Retinal pigment epithelial cell (primary cell): ENCODE measurements at regions not wholly inside any gene's neighbourhood (a gene's known extent, or its start where the extent isn't known, plus 50 kb on each side); places are given as distances from the start of the nearest gene placed in this dataset.

Source experiments
- DNase-seq: peaks from one replicate; pipeline ENCODE4 v3.0.0-alpha.2; 2010; ENCODE audit warnings: low read depth
- H3K4me3 ChIP-seq: 2 replicates; pipeline ENCODE4 v1.5.1; 2011; ENCODE audit warnings: mild to moderate bottlenecking, low read length, control low read depth, moderate library complexity
- TF ChIP-seq, protein P1 (sequence below): conservative IDR thresholded peaks from 2 replicates; pipeline ENCODE4 v1.5.1; 2011; ENCODE audit warnings: low read depth, low read length, control low read depth, inconsistent platforms

GRCh38 chr16:8155275-8155674 lies 435.0 kb downstream of the TMEM114 start:
- TF ChIP-seq, protein P1, sequence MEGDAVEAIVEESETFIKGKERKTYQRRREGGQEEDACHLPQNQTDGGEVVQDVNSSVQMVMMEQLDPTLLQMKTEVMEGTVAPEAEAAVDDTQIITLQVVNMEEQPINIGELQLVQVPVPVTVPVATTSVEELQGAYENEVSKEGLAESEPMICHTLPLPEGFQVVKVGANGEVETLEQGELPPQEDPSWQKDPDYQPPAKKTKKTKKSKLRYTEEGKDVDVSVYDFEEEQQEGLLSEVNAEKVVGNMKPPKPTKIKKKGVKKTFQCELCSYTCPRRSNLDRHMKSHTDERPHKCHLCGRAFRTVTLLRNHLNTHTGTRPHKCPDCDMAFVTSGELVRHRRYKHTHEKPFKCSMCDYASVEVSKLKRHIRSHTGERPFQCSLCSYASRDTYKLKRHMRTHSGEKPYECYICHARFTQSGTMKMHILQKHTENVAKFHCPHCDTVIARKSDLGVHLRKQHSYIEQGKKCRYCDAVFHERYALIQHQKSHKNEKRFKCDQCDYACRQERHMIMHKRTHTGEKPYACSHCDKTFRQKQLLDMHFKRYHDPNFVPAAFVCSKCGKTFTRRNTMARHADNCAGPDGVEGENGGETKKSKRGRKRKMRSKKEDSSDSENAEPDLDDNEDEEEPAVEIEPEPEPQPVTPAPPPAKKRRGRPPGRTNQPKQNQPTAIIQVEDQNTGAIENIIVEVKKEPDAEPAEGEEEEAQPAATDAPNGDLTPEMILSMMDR = no peak
- DNase-seq = no peak

GRCh38 chr16:8146256-8147012 lies 443.9 kb downstream of the TMEM114 start:
- no peak overlapping the region for H3K4me3 ChIP-seq
- TF ChIP-seq, protein P1 = no peak

More at GRCh38 chr16:8155275-8155674, 435.0 kb downstream of the TMEM114 start:
- no peak overlapping the region for H3K4me3 ChIP-seq

DNA sequence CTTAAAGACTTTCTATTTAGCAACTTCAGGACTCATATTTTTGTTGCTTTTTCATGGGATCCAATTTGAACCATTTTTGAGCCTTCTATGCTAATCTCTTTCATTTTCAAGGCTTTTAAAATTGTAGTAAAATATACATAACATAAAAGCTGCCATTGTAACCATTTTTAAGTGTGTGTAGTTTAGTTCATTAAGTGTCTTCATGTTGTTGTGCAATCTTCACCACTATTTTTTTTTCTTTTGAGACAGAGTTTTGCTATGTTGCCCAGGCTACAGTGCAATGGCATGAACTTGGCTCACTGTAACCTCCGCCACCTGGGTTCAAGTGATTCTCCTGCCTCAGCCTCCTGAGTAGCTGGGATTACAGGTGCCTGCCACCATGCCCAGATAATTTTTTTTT lies 451.6 kb downstream of the TMEM114 start:
- DNase-seq = no peak
- no peak overlapping the region for H3K4me3 ChIP-seq
- TF ChIP-seq, protein P1 = no peak

More at GRCh38 chr16:8146256-8147012, 443.9 kb downstream of the TMEM114 start:
- DNase-seq = no peak

DNA sequence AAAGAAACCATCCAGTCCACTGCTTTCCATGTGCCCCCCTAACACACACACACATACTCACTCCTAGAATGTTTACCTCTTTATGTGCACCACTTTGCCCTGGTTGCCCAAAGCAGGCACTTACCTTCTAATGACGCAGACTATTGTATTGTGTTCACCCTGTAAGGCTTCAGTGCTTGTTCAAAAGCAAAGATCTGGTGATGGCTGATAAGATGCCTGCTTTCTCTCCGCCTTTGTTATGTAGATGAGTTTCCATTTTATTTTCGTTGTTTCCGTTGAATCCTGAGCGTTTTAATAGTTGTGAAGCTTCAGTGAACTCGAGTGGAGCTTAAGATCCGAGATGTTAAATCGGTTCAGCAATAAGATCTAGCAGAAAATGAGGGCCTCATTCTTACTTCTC lies 452.7 kb downstream of the TMEM114 start:
- DNase-seq = no peak
- TF ChIP-seq, protein P1 = no peak

DNA sequence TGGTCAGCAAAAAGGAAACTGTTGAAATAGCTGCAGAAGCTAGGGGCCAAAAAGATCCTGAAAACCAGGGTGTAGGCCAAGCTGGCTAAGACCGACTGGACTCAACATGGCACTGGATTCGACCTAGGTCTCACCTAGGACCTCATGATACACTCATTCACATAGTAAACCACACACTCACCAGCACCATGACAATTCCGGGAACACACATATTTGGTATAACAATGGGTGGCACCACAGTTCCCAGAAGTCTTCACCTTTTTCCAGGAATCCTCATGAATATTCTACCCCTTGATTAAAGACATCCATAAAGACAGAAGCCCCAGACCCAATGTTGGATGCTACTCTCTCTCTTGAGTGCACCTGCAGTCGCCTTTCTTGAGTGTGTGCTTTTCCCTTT lies 460.1 kb downstream of the TMEM114 start:
- DNase-seq = no peak
- TF ChIP-seq, protein P1 = no peak
- no peak overlapping the region for H3K4me3 ChIP-seq

More for the DNA sequence above, 452.7 kb downstream of the TMEM114 start:
- H3K4me3 ChIP-seq = no peak overlapping the region

DNA sequence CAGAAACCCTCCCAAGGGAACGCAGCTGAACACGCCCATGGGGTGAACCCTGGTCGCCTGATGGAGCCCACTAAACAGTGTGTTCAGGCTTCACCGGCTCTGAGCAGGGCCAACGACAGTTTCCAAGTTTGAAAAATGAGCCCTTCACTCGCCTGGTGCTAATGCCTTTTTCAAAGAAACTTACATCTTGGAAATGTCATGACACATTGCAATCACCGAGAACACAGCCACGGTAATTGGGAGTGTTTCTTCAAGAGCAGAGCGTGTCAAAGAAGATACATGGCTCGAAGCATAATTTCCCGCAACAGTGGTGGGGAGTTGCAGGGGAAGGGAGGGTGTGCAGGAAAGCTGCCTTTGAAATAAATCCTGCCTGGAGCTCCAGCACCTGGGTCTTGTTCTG lies 463.2 kb downstream of the TMEM114 start:
- no peak overlapping the region for H3K4me3 ChIP-seq

More for the DNA sequence above, 463.2 kb downstream of the TMEM114 start:
- no peak for DNase-seq
- TF ChIP-seq, protein P1 = no peak
